ENCODE measurements at regions not wholly inside any gene's neighbourhood (a gene's known extent, or its start where the extent isn't known, plus 50 kb on each side); places are given as distances from the start of the nearest gene placed in this dataset.

DNA sequence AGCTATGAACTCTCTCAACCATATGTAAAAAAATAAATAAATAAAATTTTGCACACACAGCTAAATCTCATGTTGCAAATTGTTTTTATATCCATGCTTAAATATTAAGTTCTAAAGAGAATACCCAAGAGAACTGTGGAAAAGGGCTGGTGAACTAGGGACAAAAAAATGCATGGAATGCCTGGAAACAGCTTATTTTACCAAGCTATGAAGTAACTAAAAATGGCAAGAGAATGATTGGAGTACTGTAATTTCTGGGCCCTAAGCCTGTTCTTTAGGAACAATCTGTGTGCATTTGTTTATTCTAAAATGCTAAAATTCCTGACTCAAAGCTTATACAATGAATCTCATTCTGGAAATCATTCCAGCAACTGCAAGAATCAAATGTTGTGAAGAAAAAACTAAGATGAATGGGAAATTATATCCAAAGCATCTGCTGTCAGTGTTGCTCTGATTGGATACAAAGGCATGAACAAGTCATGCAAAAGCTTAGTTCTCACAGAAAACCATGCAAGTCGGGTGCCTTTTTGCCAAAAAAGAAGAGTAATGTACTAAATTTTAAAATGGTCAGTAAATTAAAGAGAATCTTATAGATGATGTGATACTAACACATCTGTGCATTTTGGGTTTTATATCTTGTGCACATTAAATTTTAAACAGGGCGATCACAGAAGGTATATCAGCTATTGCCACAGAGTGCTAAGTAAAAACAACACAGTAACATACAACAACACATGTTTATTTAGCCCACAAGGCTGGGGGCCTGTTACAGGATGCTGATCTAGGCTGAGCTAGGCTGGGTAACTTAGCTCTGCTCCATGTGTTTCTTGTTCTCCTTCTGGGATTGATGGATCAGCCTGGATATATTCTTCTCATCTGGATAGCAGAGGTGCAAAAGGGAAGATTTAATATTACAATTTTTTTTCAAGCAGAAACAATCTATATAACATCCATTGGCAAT lies 453.5 kb upstream of the SEMA3A start (continued):
- no peak for TF ChIP-seq USF2 (IDR thresholded peaks at IDR 0.05; ENCODE audit: borderline replicate concordance, low read depth, low read length)
- no peak for TF ChIP-seq RCOR1 (IDR thresholded peaks at IDR 0.05; ENCODE audit: low read length)

DNA sequence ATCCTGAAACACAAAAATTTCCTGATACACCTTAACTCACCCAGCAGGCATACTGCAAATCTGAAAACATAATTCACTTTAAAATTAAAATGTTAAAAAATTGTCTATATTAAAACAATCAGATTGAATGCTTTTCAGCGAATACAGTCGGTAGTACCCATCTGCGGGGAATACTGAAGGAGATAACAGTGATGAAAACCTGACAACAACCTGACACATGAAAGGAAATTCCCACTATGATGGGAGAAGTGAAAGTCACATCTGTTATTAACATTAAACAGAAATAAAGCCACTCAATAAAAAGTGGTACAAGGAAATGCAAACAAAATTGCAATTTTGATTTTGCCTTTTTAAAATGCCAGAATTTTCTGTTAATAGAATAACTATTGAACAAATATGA lies 448.0 kb upstream of the SEMA3A start:
- CTCF ChIA-PET = no interaction called here
- 46% methylated on average over 3 of the region's 3 CpGs for WGBS (ENCODE audit: low lambda C conversion rate)

More for the DNA sequence above, 448.0 kb upstream of the SEMA3A start:
- POLR2A ChIA-PET = no interaction called here
- DNase-seq = peak; percentile 6
- Histone ChIP-seq H3K79me2 (ENCODE audit: insufficient read depth) (no peaks in the 10 kb centered on the region), H4K20me1 (ENCODE audit: insufficient read depth) (no peaks in the 10 kb centered on the region), H3K9me2 (no peaks in the 10 kb centered on the region), H3K9me3 (no peaks in the 10 kb centered on the region), H3K9ac (no peak overlapping the region), H2AFZ (ENCODE audit: low read depth) (peak overlapping the region; percentile 20; the same call in 1 of the 2 replicates), H3K27me3 (ENCODE audit: insufficient read depth) (no peaks in the 10 kb centered on the region), H3K36me3 (replicated peaks in 1 of 2; ENCODE audit: control insufficient read depth in 1 of 2, insufficient read depth in 2 of 2, low read length in 1 of 2) (no peaks in the 10 kb centered on the region), H3K4me1 (ENCODE audit: control insufficient read depth in 1 of 2, insufficient read depth in 2 of 2, low read depth in 1 of 2, low read length in 1 of 2) (peaks cover 21 to 30% of the 10 kb centered on the region in 2 experiments; a peak in 3 of 4 replicates), H3K4me3 (ENCODE audit: low read depth in 2 of 2, low read length in 1 of 2) (no peak overlapping the region), H3K27ac (ENCODE audit: low read depth in 2 of 2, low read length in 1 of 2) (peak overlapping the region in 1 of 2 experiments; percentile 47; a peak in 2 of 4 replicates), H3K4me2 (no peak overlapping the region), H3F3A (replicated peaks; ENCODE audit: insufficient read depth) (peaks cover 16% of the 10 kb centered on the region)
- TF ChIP-seq TEAD4 (IDR thresholded peaks at IDR 0.05; ENCODE audit: borderline replicate concordance, insufficient read depth) = no peak
- peak; percentile 86 for TF ChIP-seq GATA2 (CRISPR knock-in tag; IDR thresholded peaks at IDR 0.05)
- no peak for TF ChIP-seq RAD21 (IDR thresholded peaks at IDR 0.05; ENCODE audit: low read length)
- TF ChIP-seq EZH2phosphoT487 (IDR thresholded peaks at IDR 0.05; ENCODE audit: borderline replicate concordance, low read depth) = no peak
- no peak for TF ChIP-seq PBX3 (IDR thresholded peaks at IDR 0.05)
- TF ChIP-seq RCOR1 (IDR thresholded peaks at IDR 0.05; ENCODE audit: low read length) = no peak
- TF ChIP-seq MEF2A (IDR thresholded peaks at IDR 0.05; ENCODE audit: borderline replicate concordance, low read depth) = no peak
- TF ChIP-seq FOXJ3 (CRISPR knock-in tag; IDR thresholded peaks at IDR 0.05) = no peak
- TF ChIP-seq ELF1 (IDR thresholded peaks at IDR 0.05) = no peak
- TF ChIP-seq EP300 (IDR thresholded peaks at IDR 0.05; ENCODE audit: borderline replicate concordance in 1 of 2, low read depth in 1 of 2, low read length in 1 of 2) = peak in 1 of 2 experiments; percentile 76; a peak in 2 of 4 replicates
- no peak for TF ChIP-seq RFX5 (IDR thresholded peaks at IDR 0.05; ENCODE audit: low read length)
- TF ChIP-seq USF2 (IDR thresholded peaks at IDR 0.05; ENCODE audit: borderline replicate concordance, low read depth, low read length) = no peak
- TF ChIP-seq CTCF (IDR thresholded peaks at IDR 0.05) = no peak
- TF ChIP-seq MXI1 (IDR thresholded peaks at IDR 0.05; ENCODE audit: low read depth, low read length) = no peak
